ENCODE measurements at regions not wholly inside any gene's neighbourhood (a gene's known extent, or its start where the extent isn't known, plus 50 kb on each side); places are given as distances from the start of the nearest gene placed in this dataset.

DNA sequence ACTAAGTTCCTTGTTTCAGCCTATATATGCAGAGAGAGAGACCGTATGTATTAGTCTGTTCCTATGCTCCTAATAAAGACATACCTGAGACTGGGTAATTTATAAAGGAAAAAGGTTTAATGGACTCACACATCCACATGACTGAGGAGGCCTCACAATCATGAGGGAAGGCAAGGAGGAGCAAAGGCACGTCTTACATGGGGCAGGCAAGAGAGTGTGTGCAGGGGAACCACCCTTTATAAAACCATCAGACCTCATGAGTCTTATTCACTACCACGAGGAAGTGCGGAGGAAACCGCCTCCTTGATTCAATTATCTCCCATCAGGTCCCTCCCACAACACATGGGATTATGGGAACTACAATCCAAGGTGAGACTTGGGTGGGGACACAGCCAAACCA, 73.8 kb downstream of the TMEM18 start:
- no peak overlapping the region for H3K27ac ChIP-seq
- ChIA-PET CTCF (no interaction called here), POLR2A (ENCODE audit: low non-redundant PET) (no interaction called here)
- no peak for DNase-seq (ENCODE audit: low spot score)
- TF ChIP-seq, protein P1, sequence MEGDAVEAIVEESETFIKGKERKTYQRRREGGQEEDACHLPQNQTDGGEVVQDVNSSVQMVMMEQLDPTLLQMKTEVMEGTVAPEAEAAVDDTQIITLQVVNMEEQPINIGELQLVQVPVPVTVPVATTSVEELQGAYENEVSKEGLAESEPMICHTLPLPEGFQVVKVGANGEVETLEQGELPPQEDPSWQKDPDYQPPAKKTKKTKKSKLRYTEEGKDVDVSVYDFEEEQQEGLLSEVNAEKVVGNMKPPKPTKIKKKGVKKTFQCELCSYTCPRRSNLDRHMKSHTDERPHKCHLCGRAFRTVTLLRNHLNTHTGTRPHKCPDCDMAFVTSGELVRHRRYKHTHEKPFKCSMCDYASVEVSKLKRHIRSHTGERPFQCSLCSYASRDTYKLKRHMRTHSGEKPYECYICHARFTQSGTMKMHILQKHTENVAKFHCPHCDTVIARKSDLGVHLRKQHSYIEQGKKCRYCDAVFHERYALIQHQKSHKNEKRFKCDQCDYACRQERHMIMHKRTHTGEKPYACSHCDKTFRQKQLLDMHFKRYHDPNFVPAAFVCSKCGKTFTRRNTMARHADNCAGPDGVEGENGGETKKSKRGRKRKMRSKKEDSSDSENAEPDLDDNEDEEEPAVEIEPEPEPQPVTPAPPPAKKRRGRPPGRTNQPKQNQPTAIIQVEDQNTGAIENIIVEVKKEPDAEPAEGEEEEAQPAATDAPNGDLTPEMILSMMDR (conservative IDR thresholded peaks at IDR 0.05; ENCODE audit: low read depth) = no peak

DNA sequence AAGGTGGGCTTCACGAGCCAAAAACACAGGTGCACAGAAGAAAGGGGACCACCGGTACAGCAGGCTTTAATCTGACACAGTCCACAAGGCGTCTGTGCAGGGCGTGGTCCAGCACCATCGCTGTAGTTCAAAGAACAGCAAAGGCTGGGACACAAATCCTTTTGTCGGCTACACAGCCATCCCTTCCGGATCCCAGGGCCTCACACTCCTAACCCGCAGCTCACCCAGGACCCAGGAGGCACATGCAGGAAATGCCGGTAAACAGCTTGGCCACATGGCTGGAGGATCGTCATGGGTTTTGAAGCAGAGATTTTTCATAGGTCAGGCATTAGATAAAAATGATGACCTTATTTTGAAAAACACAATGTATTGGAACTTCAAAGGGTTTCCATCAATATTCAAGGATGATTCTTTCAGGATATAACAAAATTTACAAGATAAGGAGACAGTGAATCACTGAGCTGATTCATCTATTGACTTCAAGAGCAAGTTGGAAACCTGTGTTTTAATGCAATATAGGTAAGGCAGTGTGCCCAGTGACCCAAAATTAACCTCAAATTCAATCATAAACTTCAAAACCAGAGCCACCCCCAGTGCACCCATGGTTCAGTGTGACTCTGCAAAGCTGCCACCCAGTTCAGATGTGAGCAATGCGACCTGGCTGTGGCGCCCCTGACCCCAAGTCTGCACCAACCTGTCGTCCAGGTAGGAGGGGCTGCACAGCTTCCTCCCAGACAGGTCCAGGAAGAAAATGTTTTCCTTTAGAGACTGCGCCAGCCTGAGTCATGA, 74.4 kb downstream of the TMEM18 start:
- TF ChIP-seq, protein P1 (conservative IDR thresholded peaks at IDR 0.05; ENCODE audit: low read depth) = no peak
- no peak overlapping the region for H3K27ac ChIP-seq
- DNase-seq (ENCODE audit: low spot score) = peak; percentile 40
- CTCF ChIA-PET = interaction anchor here (0.7 kb wide), 1 partner anchor 522 kb away, joined by 5 read pairs; no protein-coding TSS in a partner anchor
- POLR2A ChIA-PET (ENCODE audit: low non-redundant PET) = no interaction called here

DNA sequence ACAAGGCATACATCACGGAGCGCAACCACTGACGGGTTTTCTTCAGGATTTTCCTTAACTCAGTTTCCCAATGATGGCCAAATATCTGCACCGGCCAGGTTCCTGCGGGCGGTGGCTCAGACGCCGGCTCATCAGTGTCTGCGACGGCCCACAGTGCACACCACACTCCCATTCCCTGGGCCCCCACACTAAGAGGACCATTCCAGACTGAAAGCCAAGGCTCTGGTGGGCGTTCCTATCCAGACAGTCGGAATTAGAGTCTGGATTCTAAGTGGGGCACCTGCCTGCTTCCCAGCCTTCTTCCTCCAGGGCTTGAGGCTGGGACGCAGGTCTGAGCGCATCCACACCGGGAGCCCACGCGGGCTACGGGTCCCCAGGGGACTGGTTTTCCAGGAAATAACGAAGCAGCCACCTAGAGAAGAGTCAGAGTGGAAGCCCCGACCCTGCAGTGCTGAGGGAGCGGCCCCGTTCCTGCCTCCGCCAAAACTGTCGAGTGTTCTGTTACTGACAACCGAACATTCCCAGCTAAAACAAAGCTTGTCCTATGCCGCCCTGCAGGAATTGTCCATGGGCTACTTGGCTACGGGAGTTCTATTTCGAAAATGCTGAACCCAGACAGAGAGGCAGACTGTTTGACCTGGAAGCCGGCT, 75.3 kb downstream of the TMEM18 start:
- ChIA-PET POLR2A (ENCODE audit: low non-redundant PET) (no interaction called here), CTCF (interaction anchor here (0.7 kb wide), 1 partner anchor 521 kb away, joined by 5 read pairs; no protein-coding TSS in a partner anchor)
- no peak for DNase-seq (ENCODE audit: low spot score)
- TF ChIP-seq, protein P1 (conservative IDR thresholded peaks at IDR 0.05; ENCODE audit: low read depth) = no peak
- no peak overlapping the region for H3K27ac ChIP-seq

DNA sequence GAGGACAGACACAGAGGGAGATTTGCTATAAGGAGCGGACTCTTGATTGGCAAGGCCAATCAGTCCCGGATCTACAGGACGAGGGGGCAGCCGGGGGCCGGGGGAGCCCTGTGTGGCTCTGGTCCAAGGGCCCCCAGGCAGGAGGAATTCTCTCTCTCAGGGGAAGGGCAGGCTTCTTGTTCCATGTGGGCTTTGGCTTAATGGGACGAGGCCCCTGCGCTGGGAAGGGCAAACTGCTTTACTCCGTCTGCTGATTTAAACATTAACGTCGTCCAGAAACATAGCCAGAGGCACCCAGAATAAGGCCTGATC, 75.9 kb downstream of the TMEM18 start:
- ChIA-PET POLR2A (ENCODE audit: low non-redundant PET) (no interaction called here), CTCF (no interaction called here)
- TF ChIP-seq, protein P1 (conservative IDR thresholded peaks at IDR 0.05; ENCODE audit: low read depth) = no peak

DNA sequence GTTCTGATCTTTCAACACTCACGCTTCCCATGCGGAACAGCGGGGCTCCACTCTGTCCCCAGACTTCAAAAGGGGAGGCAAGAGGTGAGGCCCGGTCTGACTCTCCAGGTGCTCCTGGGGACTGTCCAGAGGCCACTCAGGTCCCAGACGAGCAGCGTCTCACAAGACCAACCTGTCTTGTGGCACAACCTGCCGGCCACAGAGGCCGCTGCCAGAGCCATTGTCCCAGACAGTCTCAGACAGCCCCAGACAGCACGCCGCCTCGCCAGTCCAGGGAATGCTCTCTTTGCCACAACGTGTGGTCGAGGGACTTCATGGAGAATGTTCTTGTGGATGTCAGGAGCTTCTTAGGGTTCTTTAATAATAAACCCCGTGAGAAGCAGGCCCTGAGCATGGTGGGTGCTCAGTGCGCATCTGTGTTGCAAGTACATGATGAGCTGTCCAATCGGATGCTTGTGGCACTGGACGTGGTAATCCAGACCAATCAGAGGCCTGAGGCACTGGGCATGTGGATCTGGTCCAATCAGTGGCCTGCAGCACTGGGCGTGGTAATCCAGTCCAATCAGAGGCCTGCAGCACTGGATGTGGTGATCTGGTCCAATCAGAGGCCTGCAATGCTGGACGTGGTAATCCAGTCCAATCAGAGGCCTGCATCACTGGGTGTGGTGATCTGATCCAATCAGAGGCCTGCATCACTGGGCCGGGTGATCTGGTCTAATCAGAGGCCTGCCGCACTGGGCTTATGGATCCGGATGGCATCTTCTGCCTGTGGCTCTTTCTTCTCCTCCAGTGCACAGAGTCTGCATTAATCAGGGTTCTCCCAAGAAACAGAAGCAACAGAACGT, 76.4 kb downstream of the TMEM18 start:
- CTCF ChIA-PET = no interaction called here
- DNase-seq (ENCODE audit: low spot score) = no peak
- POLR2A ChIA-PET (ENCODE audit: low non-redundant PET) = no interaction called here
- TF ChIP-seq, protein P1 (conservative IDR thresholded peaks at IDR 0.05; ENCODE audit: low read depth) = no peak
- no peak overlapping the region for H3K27ac ChIP-seq

More for the DNA sequence above, 75.9 kb downstream of the TMEM18 start:
- no peak for DNase-seq (ENCODE audit: low spot score)
- no peak overlapping the region for H3K27ac ChIP-seq

DNA sequence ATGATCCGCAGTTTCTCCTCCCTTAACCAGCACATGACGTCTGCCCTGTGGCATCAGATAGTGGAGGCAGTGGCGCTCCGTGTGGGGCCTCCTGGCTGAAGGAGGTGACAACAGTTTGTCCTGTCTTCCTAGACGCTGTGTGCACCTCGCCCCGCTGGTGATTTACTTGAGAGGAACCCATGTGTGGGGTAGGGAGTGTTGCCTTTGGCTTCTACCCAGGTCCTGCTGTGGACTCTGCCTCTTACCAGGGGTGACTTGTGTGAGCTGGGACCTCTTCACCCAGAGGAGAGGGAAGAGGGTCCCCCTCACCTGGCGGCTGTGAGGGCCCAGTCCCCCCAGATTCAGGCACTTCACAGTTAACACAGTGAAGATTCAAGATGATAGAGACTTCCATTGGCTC, 77.6 kb downstream of the TMEM18 start:
- H3K27ac ChIP-seq = no peak overlapping the region
- ChIA-PET CTCF (no interaction called here), POLR2A (ENCODE audit: low non-redundant PET) (no interaction called here)
- TF ChIP-seq, protein P1 (conservative IDR thresholded peaks at IDR 0.05; ENCODE audit: low read depth) = no peak
- DNase-seq (ENCODE audit: low spot score) = no peak
